ENCODE measurements at regions not wholly inside any gene's neighbourhood (a gene's known extent, or its start where the extent isn't known, plus 50 kb on each side); places are given as distances from the start of the nearest gene placed in this dataset.

DNA sequence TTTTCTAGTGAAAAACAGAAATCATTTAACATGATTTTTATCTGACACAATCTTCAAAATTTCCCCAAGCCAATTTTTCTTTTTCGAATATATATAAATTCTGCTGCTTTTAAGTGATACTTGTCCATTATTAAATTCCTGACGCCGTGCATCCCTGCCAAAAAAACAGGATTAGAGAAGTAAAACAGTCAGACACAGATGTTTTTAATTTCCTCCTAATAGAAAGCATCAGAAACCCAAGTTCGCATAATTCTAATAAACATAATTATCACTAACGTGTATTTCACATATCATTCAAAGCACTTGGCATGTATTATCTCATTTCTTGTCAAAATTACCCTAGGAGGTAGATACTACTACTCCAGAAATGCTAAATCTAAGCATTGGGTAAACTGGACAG is 179.5 kb downstream of the ZFP64 start:
- DNase-seq (ENCODE audit: low spot score): no peak
- Histone ChIP-seq H3K9me3 (no peaks in the 10 kb centered on the region), H3K4me3 (no peak overlapping the region), H3K27me3 (replicated peaks; ENCODE audit: insufficient read depth) (no peaks in the 10 kb centered on the region), H3K27ac (no peak overlapping the region), H3K36me3 (no peaks in the 10 kb centered on the region), H3K4me1 (replicated peaks) (no peaks in the 10 kb centered on the region)
- TF ChIP-seq POLR2AphosphoS5 (IDR thresholded peaks at IDR 0.05) (no peak), POLR2A (IDR thresholded peaks at IDR 0.05) (no peak)
- TF ChIP-seq, protein P1, sequence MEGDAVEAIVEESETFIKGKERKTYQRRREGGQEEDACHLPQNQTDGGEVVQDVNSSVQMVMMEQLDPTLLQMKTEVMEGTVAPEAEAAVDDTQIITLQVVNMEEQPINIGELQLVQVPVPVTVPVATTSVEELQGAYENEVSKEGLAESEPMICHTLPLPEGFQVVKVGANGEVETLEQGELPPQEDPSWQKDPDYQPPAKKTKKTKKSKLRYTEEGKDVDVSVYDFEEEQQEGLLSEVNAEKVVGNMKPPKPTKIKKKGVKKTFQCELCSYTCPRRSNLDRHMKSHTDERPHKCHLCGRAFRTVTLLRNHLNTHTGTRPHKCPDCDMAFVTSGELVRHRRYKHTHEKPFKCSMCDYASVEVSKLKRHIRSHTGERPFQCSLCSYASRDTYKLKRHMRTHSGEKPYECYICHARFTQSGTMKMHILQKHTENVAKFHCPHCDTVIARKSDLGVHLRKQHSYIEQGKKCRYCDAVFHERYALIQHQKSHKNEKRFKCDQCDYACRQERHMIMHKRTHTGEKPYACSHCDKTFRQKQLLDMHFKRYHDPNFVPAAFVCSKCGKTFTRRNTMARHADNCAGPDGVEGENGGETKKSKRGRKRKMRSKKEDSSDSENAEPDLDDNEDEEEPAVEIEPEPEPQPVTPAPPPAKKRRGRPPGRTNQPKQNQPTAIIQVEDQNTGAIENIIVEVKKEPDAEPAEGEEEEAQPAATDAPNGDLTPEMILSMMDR (IDR thresholded peaks at IDR 0.05): no peak
- intact Hi-C loops (cut with DNase I): no loop called here
- 76% methylated on average over 5 of the region's 5 CpGs for WGBS

GRCh38 chr20:52011093-52011492 is 180.5 kb downstream of the ZFP64 start:
- Histone ChIP-seq H3K4me3 (no peak overlapping the region), H3K27ac (no peak overlapping the region), H3K36me3 (no peaks in the 10 kb centered on the region), H3K9me3 (no peaks in the 10 kb centered on the region), H3K4me1 (replicated peaks) (no peaks in the 10 kb centered on the region), H3K27me3 (replicated peaks; ENCODE audit: insufficient read depth) (no peaks in the 10 kb centered on the region)
- WGBS: 89% methylated on average over 3 of the region's 3 CpGs
- TF ChIP-seq POLR2AphosphoS5 (IDR thresholded peaks at IDR 0.05): no peak
- intact Hi-C loops (cut with DNase I): no loop called here
- DNase-seq (ENCODE audit: low spot score): no peak

GRCh38 chr20:52010541-52010940 is 181.0 kb downstream of the ZFP64 start:
- TF ChIP-seq POLR2AphosphoS5 (IDR thresholded peaks at IDR 0.05) (no peak), POLR2A (IDR thresholded peaks at IDR 0.05) (no peak)
- TF ChIP-seq, protein P1 (IDR thresholded peaks at IDR 0.05): no peak
- no peaks in the 10 kb centered on the region for H3K4me1 ChIP-seq (replicated peaks)
- 76% methylated on average over 11 of the region's 11 CpGs for WGBS
- DNase-seq (ENCODE audit: low spot score): no peak
- H3K4me3 ChIP-seq: no peak overlapping the region
- no peaks in the 10 kb centered on the region for H3K9me3 ChIP-seq
- intact Hi-C loops (cut with DNase I): no loop called here
- no peaks in the 10 kb centered on the region for H3K36me3 ChIP-seq
- no peaks in the 10 kb centered on the region for H3K27me3 ChIP-seq (replicated peaks; ENCODE audit: insufficient read depth)
- H3K27ac ChIP-seq: no peak overlapping the region

GRCh38 chr20:52008874-52009273 is 182.7 kb downstream of the ZFP64 start:
- Histone ChIP-seq H3K27me3 (replicated peaks; ENCODE audit: insufficient read depth) (no peaks in the 10 kb centered on the region), H3K27ac (no peak overlapping the region), H3K4me3 (no peak overlapping the region), H3K36me3 (no peaks in the 10 kb centered on the region), H3K9me3 (no peaks in the 10 kb centered on the region), H3K4me1 (replicated peaks) (no peaks in the 10 kb centered on the region)
- TF ChIP-seq POLR2A (IDR thresholded peaks at IDR 0.05): no peak
- TF ChIP-seq POLR2AphosphoS5 (IDR thresholded peaks at IDR 0.05): no peak
- TF ChIP-seq, protein P1 (IDR thresholded peaks at IDR 0.05): no peak
- intact Hi-C loops (cut with DNase I): no loop called here
- no peak for DNase-seq (ENCODE audit: low spot score)
- WGBS: 95% methylated on average over 6 of the region's 6 CpGs

DNA sequence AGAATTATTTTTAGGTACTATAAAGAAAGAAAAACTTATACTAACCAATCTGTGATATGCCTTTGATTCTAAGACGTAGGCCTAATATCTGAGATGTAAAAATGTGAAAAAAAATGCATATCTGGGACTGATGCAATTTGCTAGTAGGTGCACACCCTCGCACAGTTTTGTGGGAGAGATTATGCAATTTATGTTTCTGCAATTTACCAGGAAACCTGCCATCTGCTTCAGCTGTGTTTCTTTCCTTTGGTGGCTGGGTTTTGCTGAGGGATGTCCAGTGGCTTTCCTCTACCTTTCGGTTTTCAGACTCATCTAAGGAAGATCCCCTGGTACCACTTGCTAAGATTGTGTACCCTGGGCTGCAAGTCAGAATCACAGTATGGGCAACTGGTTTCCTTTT is 186.9 kb downstream of the ZFP64 start:
- DNase-seq (ENCODE audit: low spot score): no peak
- Histone ChIP-seq H3K9me3 (no peaks in the 10 kb centered on the region), H3K36me3 (no peaks in the 10 kb centered on the region), H3K27me3 (replicated peaks; ENCODE audit: insufficient read depth) (no peaks in the 10 kb centered on the region), H3K27ac (no peak overlapping the region), H3K4me3 (no peak overlapping the region), H3K4me1 (replicated peaks) (no peaks in the 10 kb centered on the region)
- intact Hi-C loops (cut with DNase I): no loop called here
- 79% methylated on average over 3 of the region's 3 CpGs for WGBS
- TF ChIP-seq POLR2A (IDR thresholded peaks at IDR 0.05) (no peak), POLR2AphosphoS5 (IDR thresholded peaks at IDR 0.05) (no peak)
- TF ChIP-seq, protein P1 (IDR thresholded peaks at IDR 0.05): no peak
